Uterus (tissue), 2 donors: ENCODE measurements at regions not wholly inside any gene's neighbourhood (a gene's known extent, or its start where the extent isn't known, plus 50 kb on each side); places are given as distances from the start of the nearest gene placed in this dataset.

Experiments used
- POLR2A ChIP-seq, 2 donors: fragments of 450-650 bp; IDR thresholded peaks; one replicate each; pipeline ENCODE4 v1.6.1; 2016; ENCODE audit warnings: antibody characterized with exemption in 2 of 2, mild to moderate bottlenecking in 1 of 2, moderate library complexity in 1 of 2
- TF ChIP-seq, protein P1 (sequence below), 4 experiments: fragments of 200-600 bp in 2 of 4; fragments of 450-650 bp in 2 of 4; sonication (generic) in 2 of 4; IDR thresholded peaks; one replicate each; pipeline ENCODE4 v1.5.1; 2016 to 2019; ENCODE audit warnings: antibody characterized with exemption in 4 of 4, mild to moderate bottlenecking in 2 of 4, moderate library complexity in 1 of 4

- TF ChIP-seq, protein P1, sequence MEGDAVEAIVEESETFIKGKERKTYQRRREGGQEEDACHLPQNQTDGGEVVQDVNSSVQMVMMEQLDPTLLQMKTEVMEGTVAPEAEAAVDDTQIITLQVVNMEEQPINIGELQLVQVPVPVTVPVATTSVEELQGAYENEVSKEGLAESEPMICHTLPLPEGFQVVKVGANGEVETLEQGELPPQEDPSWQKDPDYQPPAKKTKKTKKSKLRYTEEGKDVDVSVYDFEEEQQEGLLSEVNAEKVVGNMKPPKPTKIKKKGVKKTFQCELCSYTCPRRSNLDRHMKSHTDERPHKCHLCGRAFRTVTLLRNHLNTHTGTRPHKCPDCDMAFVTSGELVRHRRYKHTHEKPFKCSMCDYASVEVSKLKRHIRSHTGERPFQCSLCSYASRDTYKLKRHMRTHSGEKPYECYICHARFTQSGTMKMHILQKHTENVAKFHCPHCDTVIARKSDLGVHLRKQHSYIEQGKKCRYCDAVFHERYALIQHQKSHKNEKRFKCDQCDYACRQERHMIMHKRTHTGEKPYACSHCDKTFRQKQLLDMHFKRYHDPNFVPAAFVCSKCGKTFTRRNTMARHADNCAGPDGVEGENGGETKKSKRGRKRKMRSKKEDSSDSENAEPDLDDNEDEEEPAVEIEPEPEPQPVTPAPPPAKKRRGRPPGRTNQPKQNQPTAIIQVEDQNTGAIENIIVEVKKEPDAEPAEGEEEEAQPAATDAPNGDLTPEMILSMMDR (IDR thresholded peaks at IDR 0.05) = no peak
- TF ChIP-seq POLR2A (IDR thresholded peaks at IDR 0.05) = no peak
Measured at GRCh38 chr2:12113412-12113811, 367.0 kb downstream of the LPIN1 start.
